Astrocyte (in vitro differentiated cells and primary cell): ENCODE measurements at regions not wholly inside any gene's neighbourhood (a gene's known extent, or its start where the extent isn't known, plus 50 kb on each side); places are given as distances from the start of the nearest gene placed in this dataset.

ENCODE experiments used
- DNase-seq: peaks from one replicate; pipeline ENCODE4 v3.0.0-alpha.2; 2010; ENCODE audit warnings: low read depth
- FAIRE-seq: peaks from 2 replicates; lab custom pipeline; 2011; peaks lifted over from hg19 to GRCh38; lab: Jason Lieb, UNC
- H2AFZ ChIP-seq: 2 replicates; pipeline ENCODE4 v1.6.0; 2012; ENCODE audit warnings: low read depth, low read length, inconsistent platforms
- H3K27ac ChIP-seq: 2 replicates; pipeline ENCODE4 v1.5.1; 2011; ENCODE audit warnings: low read depth, low read length, inconsistent platforms
- H3K27me3 ChIP-seq: 2 replicates; pipeline ENCODE4 v1.6.0; 2011; ENCODE audit warnings: low read length, inconsistent platforms; ENCODE audit not compliant: insufficient read depth
- H3K36me3 ChIP-seq: 2 replicates; pipeline ENCODE4 v1.5.1; 2011; ENCODE audit warnings: low read length, inconsistent platforms; ENCODE audit not compliant: insufficient read depth
- H3K4me1 ChIP-seq: 2 replicates; pipeline ENCODE4 v1.5.1; 2011; ENCODE audit warnings: low read length, inconsistent platforms; ENCODE audit not compliant: insufficient read depth
- H3K4me2 ChIP-seq: 2 replicates; pipeline ENCODE4 v1.6.0; 2012; ENCODE audit warnings: low read length, inconsistent platforms
- H3K4me3 ChIP-seq: 2 replicates; pipeline ENCODE4 v1.5.1; 2011; ENCODE audit warnings: low read depth, mild to moderate bottlenecking, low read length, inconsistent platforms; ENCODE audit not compliant: insufficient read depth
- H3K79me2 ChIP-seq: 2 replicates; pipeline ENCODE4 v1.6.0; 2012; ENCODE audit warnings: mild to moderate bottlenecking, low read length, inconsistent platforms; ENCODE audit not compliant: insufficient read depth
- H3K9ac ChIP-seq: 2 replicates; pipeline ENCODE4 v1.6.0; 2012; ENCODE audit warnings: mild to moderate bottlenecking, low read length, inconsistent platforms
- H3K9me3 ChIP-seq: 2 replicates; pipeline ENCODE4 v1.5.1; 2012; ENCODE audit warnings: low read depth, mild to moderate bottlenecking, low read length, inconsistent platforms; ENCODE audit not compliant: insufficient read depth
- H4K20me1 ChIP-seq: 2 replicates; pipeline ENCODE4 v1.6.0; 2012; ENCODE audit warnings: low read length, inconsistent platforms; ENCODE audit not compliant: insufficient read depth
- H3K27ac Mint-ChIP-seq: one replicate; pipeline ENCODE4 v1.8.0; 2021; ENCODE audit warnings: mild to moderate bottlenecking, mixed read lengths; ENCODE audit not compliant: unreplicated experiment
- H3K27me3 Mint-ChIP-seq: one replicate; pipeline ENCODE4 v1.8.0; 2021; ENCODE audit warnings: low read depth, mixed read lengths; ENCODE audit not compliant: unreplicated experiment
- H3K36me3 Mint-ChIP-seq: one replicate; pipeline ENCODE4 v1.8.0; 2021; ENCODE audit warnings: low read depth, mixed read lengths; ENCODE audit not compliant: unreplicated experiment
- H3K4me1 Mint-ChIP-seq: one replicate; pipeline ENCODE4 v1.8.0; 2021; ENCODE audit warnings: low read depth, mixed read lengths; ENCODE audit not compliant: unreplicated experiment
- H3K4me3 Mint-ChIP-seq: one replicate; pipeline ENCODE4 v1.8.0; 2021; ENCODE audit warnings: mild to moderate bottlenecking, moderate library complexity, mixed read lengths; ENCODE audit not compliant: unreplicated experiment
- H3K9me3 Mint-ChIP-seq: one replicate; pipeline ENCODE4 v1.8.0; 2021; ENCODE audit warnings: mild to moderate bottlenecking, mixed read lengths; ENCODE audit not compliant: unreplicated experiment
- CTCF ChIP-seq: IDR thresholded peaks from 2 replicates; pipeline ENCODE4 v1.5.1; 2011; ENCODE audit warnings: low read depth, mild to moderate bottlenecking, inconsistent platforms, low read length, moderate library complexity; ENCODE audit not compliant: insufficient read depth
- EZH2 ChIP-seq: IDR thresholded peaks from 2 replicates; pipeline ENCODE4 v1.6.1; 2012; ENCODE audit warnings: mild to moderate bottlenecking, low read length, inconsistent platforms; ENCODE audit not compliant: insufficient read depth

GRCh38 chr1:233448109-233448689 is 120.7 kb downstream of the MAP3K21 start:
- H3K27ac ChIP-seq: no peak overlapping the region
- no peaks in the 10 kb centered on the region for H3K9me3 ChIP-seq
- H3K27ac Mint-ChIP-seq: no peak overlapping the region
- H4K20me1 ChIP-seq: no peaks in the 10 kb centered on the region
- H3K4me2 ChIP-seq: no peak overlapping the region
- TF ChIP-seq CTCF (no peak), EZH2 (no peak)
- no peak overlapping the region for H2AFZ ChIP-seq
- no peaks in the 10 kb centered on the region for H3K36me3 ChIP-seq
- no peaks in the 10 kb centered on the region for H3K79me2 ChIP-seq
- no peak overlapping the region for H3K9ac ChIP-seq
- no peak for DNase-seq
- no peak overlapping the region for H3K4me3 ChIP-seq
- H3K27me3 ChIP-seq: no peaks in the 10 kb centered on the region
- H3K9me3 Mint-ChIP-seq: peaks cover 6% of the 10 kb centered on the region
- H3K4me1 Mint-ChIP-seq: no peaks in the 10 kb centered on the region
- no peak for FAIRE-seq
- H3K27me3 Mint-ChIP-seq: no peaks in the 10 kb centered on the region
- no peak overlapping the region for H3K4me3 Mint-ChIP-seq
- peaks cover 4% of the 10 kb centered on the region for H3K4me1 ChIP-seq
- no peaks in the 10 kb centered on the region for H3K36me3 Mint-ChIP-seq

DNA sequence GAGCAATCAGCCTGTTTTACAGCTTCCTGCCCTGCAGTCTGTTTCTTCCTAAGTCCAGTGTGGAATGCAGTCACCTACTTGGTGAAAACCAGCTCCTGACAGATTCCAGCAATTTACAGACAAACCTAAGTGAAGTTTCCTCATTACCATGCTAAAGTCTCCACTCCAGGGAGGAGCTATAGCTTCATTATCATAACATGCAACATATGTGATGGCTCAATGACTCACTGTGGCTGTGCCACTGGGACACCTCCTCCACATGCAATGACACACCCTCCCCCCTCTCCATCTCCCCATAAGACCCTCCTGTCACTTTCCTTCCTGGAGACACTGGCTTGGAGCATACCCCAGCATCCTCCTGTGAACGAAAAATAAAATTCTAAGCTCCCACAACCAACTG is 125.2 kb downstream of the MAP3K21 start:
- no peaks in the 10 kb centered on the region for H3K27me3 ChIP-seq
- FAIRE-seq: no peak
- H3K27ac ChIP-seq: no peak overlapping the region
- no peak overlapping the region for H2AFZ ChIP-seq
- no peaks in the 10 kb centered on the region for H3K4me1 ChIP-seq
- Mint-ChIP-seq H3K27me3 (peaks cover 2% of the 10 kb centered on the region), H3K27ac (no peak overlapping the region), H3K9me3 (no peaks in the 10 kb centered on the region), H3K4me3 (no peak overlapping the region), H3K4me1 (no peaks in the 10 kb centered on the region), H3K36me3 (no peaks in the 10 kb centered on the region)
- no peak for TF ChIP-seq EZH2
- TF ChIP-seq CTCF: no peak
- H3K9ac ChIP-seq: no peak overlapping the region
- no peak for DNase-seq
- no peaks in the 10 kb centered on the region for H4K20me1 ChIP-seq
- no peaks in the 10 kb centered on the region for H3K9me3 ChIP-seq
- no peaks in the 10 kb centered on the region for H3K36me3 ChIP-seq
- no peaks in the 10 kb centered on the region for H3K79me2 ChIP-seq
- H3K4me3 ChIP-seq: no peak overlapping the region
- H3K4me2 ChIP-seq: no peak overlapping the region

- Histone ChIP-seq H3K79me2 (no peaks in the 10 kb centered on the region), H3K4me2 (no peak overlapping the region), H3K27ac (no peak overlapping the region), H3K9ac (no peak overlapping the region), H3K4me3 (no peak overlapping the region), H3K27me3 (no peaks in the 10 kb centered on the region), H4K20me1 (no peaks in the 10 kb centered on the region), H3K36me3 (no peaks in the 10 kb centered on the region), H3K4me1 (no peaks in the 10 kb centered on the region), H3K9me3 (no peaks in the 10 kb centered on the region), H2AFZ (no peak overlapping the region)
- FAIRE-seq: no peak
- H3K36me3 Mint-ChIP-seq: no peaks in the 10 kb centered on the region
- DNase-seq: no peak
- H3K27ac Mint-ChIP-seq: no peak overlapping the region
- TF ChIP-seq EZH2 (no peak), CTCF (no peak)
- H3K4me1 Mint-ChIP-seq: no peaks in the 10 kb centered on the region
- H3K9me3 Mint-ChIP-seq: no peaks in the 10 kb centered on the region
- H3K4me3 Mint-ChIP-seq: no peak overlapping the region
- peaks cover 2% of the 10 kb centered on the region for H3K27me3 Mint-ChIP-seq
Measured at GRCh38 chr1:233453433-233454200, 126.1 kb downstream of the MAP3K21 start.
